Sigmoid colon (tissue), 6 donors: ENCODE measurements at regions not wholly inside any gene's neighbourhood (a gene's known extent, or its start where the extent isn't known, plus 50 kb on each side); places are given as distances from the start of the nearest gene placed in this dataset.

Experiments used
- DNase-seq: peaks from one replicate; pipeline ENCODE4 v3.0.0-alpha.2; 2019
- H3K27ac ChIP-seq, 4 donors: fragments of 200-600 bp; sonication (generic); one replicate each; pipeline ENCODE4 v1.5.1; 2016 to 2019; ENCODE audit warnings: mild to moderate bottlenecking in 1 of 4
- H3K27me3 ChIP-seq, 3 donors: fragments of 200-600 bp; sonication (generic); one replicate each; pipeline ENCODE4 v1.5.1; 2019; ENCODE audit warnings: mild to moderate bottlenecking in 1 of 3
- H3K36me3 ChIP-seq, 4 donors: fragments of 200-600 bp; sonication (generic); one replicate each; pipeline ENCODE4 v1.5.1; 2016 to 2019
- H3K4me1 ChIP-seq, 4 donors: fragments of 200-600 bp; sonication (generic); one replicate each; pipeline ENCODE4 v1.5.1; 2017 to 2019
- H3K4me3 ChIP-seq, 4 donors: fragments of 200-600 bp; sonication (generic); one replicate each; pipeline ENCODE4 v1.5.1; 2017 to 2019; ENCODE audit warnings: mild to moderate bottlenecking in 2 of 4, moderate library complexity in 1 of 4
- H3K9me3 ChIP-seq, 4 donors: fragments of 200-600 bp in 3 of 4; sonication (generic) in 3 of 4; one replicate each; pipeline versions ENCODE4 v1.5.1 to v1.6.1; 2013 to 2019
- CTCF ChIP-seq, 4 experiments: fragments of 450-650 bp in 3 of 4; fragments of 200-600 bp in 1 of 4; IDR thresholded peaks; one replicate each; pipeline ENCODE4 v1.5.1; 2016 to 2019; ENCODE audit warnings: antibody characterized with exemption in 4 of 4, mild to moderate bottlenecking in 3 of 4, moderate library complexity in 2 of 4
- EP300 ChIP-seq, 4 donors: sonication (generic); formaldehyde crosslinking; IDR thresholded peaks; one replicate each; pipeline ENCODE4 v1.6.1; 2017; ENCODE audit warnings: antibody characterized with exemption in 4 of 4
- POLR2A ChIP-seq, 2 donors: fragments of 450-650 bp; IDR thresholded peaks; one replicate each; pipeline ENCODE4 v1.6.1; 2016; ENCODE audit warnings: antibody characterized with exemption in 2 of 2, mild to moderate bottlenecking in 2 of 2, moderate library complexity in 2 of 2
- POLR2AphosphoS5 ChIP-seq, 4 donors: sonication (generic); formaldehyde crosslinking; IDR thresholded peaks; one replicate each; pipeline ENCODE4 v1.6.1; 2017; ENCODE audit warnings: antibody characterized with exemption in 4 of 4
- WGBS, 2 donors: extraction: QIAGEN DNeasy Blood & Tissue Kit; methylation state at CpG; one replicate each; pipeline ENCODE4 v1.1.7; 2013; 5-methylcytosine and 5-hydroxymethylcytosine counted together
- intact Hi-C: fragments of 100-400 bp; cut with DNase I; formaldehyde crosslinking; loops from one replicate; pipeline ENCODE4 v1.15.1; 2023
- donor health status: healthy with polysubstance abuse.
- donor health status: healthy.

GRCh38 chr5:4011943-4012342, 416.3 kb downstream of the IRX1 start:
- WGBS, 2 donors: 80 to 90% methylated on average over 6 of the region's 6 CpGs
- Histone ChIP-seq H3K36me3 (no peaks in the 10 kb centered on the region), H3K27me3 (no peaks in the 10 kb centered on the region), H3K9me3 (no peaks in the 10 kb centered on the region), H3K4me1 (no peaks in the 10 kb centered on the region), H3K4me3 (no peak overlapping the region), H3K27ac (no peak overlapping the region)
- DNase-seq: no peak
- intact Hi-C loops: no loop called here
- TF ChIP-seq CTCF (IDR thresholded peaks at IDR 0.05) (no peak), POLR2AphosphoS5 (IDR thresholded peaks at IDR 0.05) (no peak), EP300 (IDR thresholded peaks at IDR 0.05) (no peak), POLR2A (IDR thresholded peaks at IDR 0.05) (no peak)

- Histone ChIP-seq H3K4me1 (peaks cover 0 to 2% (median 0%) of the 10 kb centered on the region in 4 donors), H3K27me3 (no peaks in the 10 kb centered on the region), H3K36me3 (no peaks in the 10 kb centered on the region), H3K4me3 (no peak overlapping the region), H3K27ac (no peak overlapping the region), H3K9me3 (no peaks in the 10 kb centered on the region)
- intact Hi-C loops: no loop called here
- WGBS, 2 donors: 81 to 82% methylated on average over 20 of the region's 20 CpGs
- TF ChIP-seq POLR2A (IDR thresholded peaks at IDR 0.05): no peak
- TF ChIP-seq CTCF (IDR thresholded peaks at IDR 0.05): no peak
- no peak for TF ChIP-seq POLR2AphosphoS5 (IDR thresholded peaks at IDR 0.05)
- no peak for TF ChIP-seq EP300 (IDR thresholded peaks at IDR 0.05)
- DNase-seq: no peak
These were observed 417.7 kb downstream of the IRX1 start for GRCh38 chr5:4013106-4013898.

GRCh38 chr5:4015709-4016108, 420.1 kb downstream of the IRX1 start:
- Histone ChIP-seq H3K4me3 (no peak overlapping the region), H3K27ac (no peak overlapping the region), H3K4me1 (peaks cover 0 to 7% (median 0%) of the 10 kb centered on the region in 4 donors), H3K36me3 (no peaks in the 10 kb centered on the region), H3K9me3 (no peaks in the 10 kb centered on the region), H3K27me3 (no peaks in the 10 kb centered on the region)
- TF ChIP-seq CTCF (IDR thresholded peaks at IDR 0.05) (no peak), EP300 (IDR thresholded peaks at IDR 0.05) (no peak), POLR2A (IDR thresholded peaks at IDR 0.05) (no peak), POLR2AphosphoS5 (IDR thresholded peaks at IDR 0.05) (no peak)
- 78 to 81% methylated on average over 4 of the region's 4 CpGs for WGBS, 2 donors
- intact Hi-C loops: no loop called here
- DNase-seq: no peak

- Histone ChIP-seq H3K27me3 (no peaks in the 10 kb centered on the region), H3K4me1 (peaks cover 0 to 7% (median 0%) of the 10 kb centered on the region in 4 donors)
- intact Hi-C loops: no loop called here
These were observed 421.6 kb downstream of the IRX1 start for GRCh38 chr5:4017076-4017803.

GRCh38 chr5:4018007-4018406, 422.4 kb downstream of the IRX1 start:
- TF ChIP-seq POLR2A (IDR thresholded peaks at IDR 0.05) (no peak), CTCF (IDR thresholded peaks at IDR 0.05) (no peak), POLR2AphosphoS5 (IDR thresholded peaks at IDR 0.05) (no peak), EP300 (IDR thresholded peaks at IDR 0.05) (no peak)
- no peaks in the 10 kb centered on the region for H3K27me3 ChIP-seq
- peak overlapping the region in 3 of 4 donors; percentile 32 to 43 (median 34) for H3K27ac ChIP-seq
- WGBS, 2 donors: 41 to 49% methylated on average over 2 of the region's 2 CpGs
- H3K4me1 ChIP-seq: peaks cover 0 to 7% (median 0%) of the 10 kb centered on the region in 4 donors
- no peaks in the 10 kb centered on the region for H3K36me3 ChIP-seq
- H3K4me3 ChIP-seq: no peak overlapping the region
- H3K9me3 ChIP-seq: peaks cover 0 to under 1% (median 0%) of the 10 kb centered on the region in 4 donors
- no peak for DNase-seq
- intact Hi-C loops: no loop called here

More at GRCh38 chr5:4017076-4017803, 421.6 kb downstream of the IRX1 start:
- Histone ChIP-seq H3K36me3 (no peaks in the 10 kb centered on the region), H3K9me3 (no peaks in the 10 kb centered on the region), H3K27ac (no peak overlapping the region), H3K4me3 (no peak overlapping the region)
- no peak for DNase-seq
- WGBS, 2 donors: 62 to 78% methylated on average over 5 of the region's 5 CpGs
- TF ChIP-seq EP300 (IDR thresholded peaks at IDR 0.05) (no peak), POLR2A (IDR thresholded peaks at IDR 0.05) (no peak), POLR2AphosphoS5 (IDR thresholded peaks at IDR 0.05) (no peak)
